ENCODE measurements at regions not wholly inside any gene's neighbourhood (a gene's known extent, or its start where the extent isn't known, plus 50 kb on each side); places are given as distances from the start of the nearest gene placed in this dataset.

DNA sequence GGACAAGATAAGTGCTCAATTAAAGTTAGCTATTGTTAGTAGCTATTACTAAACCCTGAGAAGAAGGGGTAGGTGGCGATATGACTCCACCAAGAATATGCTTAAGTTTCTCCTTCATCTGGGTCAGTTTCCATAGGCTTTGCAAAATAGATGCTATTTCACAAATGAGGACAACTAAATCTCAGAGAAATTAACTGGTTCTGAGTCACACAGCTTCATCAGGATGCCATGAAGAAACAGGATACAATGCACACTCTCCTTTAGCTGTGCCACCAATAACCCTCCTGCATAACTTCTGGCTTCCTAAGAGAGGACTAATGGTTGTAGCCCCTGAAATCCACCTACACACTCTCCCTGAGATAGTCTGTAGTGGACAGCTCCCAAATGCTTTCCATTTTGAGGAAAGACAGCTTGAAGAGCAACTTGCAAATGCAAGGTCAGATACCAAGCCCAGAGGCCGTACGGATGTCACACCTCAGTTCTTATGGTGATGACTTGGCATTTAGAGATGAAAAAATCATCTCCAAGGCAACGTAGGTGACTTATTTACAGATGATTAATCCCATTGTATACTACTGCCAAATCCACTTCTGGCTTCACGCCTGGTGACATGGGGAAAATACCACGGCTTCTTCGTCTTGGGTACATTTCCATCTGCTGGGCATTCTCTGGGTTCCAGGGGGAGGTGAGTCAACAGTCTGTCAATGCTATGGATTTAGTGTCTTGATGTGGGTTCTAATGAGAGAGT is 251.4 kb upstream of the IL12B start:
- TF ChIP-seq EZH2 (IDR thresholded peaks at IDR 0.05; ENCODE audit: insufficient read depth, low read length): no peak
- TF ChIP-seq, protein P1, sequence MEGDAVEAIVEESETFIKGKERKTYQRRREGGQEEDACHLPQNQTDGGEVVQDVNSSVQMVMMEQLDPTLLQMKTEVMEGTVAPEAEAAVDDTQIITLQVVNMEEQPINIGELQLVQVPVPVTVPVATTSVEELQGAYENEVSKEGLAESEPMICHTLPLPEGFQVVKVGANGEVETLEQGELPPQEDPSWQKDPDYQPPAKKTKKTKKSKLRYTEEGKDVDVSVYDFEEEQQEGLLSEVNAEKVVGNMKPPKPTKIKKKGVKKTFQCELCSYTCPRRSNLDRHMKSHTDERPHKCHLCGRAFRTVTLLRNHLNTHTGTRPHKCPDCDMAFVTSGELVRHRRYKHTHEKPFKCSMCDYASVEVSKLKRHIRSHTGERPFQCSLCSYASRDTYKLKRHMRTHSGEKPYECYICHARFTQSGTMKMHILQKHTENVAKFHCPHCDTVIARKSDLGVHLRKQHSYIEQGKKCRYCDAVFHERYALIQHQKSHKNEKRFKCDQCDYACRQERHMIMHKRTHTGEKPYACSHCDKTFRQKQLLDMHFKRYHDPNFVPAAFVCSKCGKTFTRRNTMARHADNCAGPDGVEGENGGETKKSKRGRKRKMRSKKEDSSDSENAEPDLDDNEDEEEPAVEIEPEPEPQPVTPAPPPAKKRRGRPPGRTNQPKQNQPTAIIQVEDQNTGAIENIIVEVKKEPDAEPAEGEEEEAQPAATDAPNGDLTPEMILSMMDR (IDR thresholded peaks at IDR 0.05; ENCODE audit: insufficient read depth, low read depth, low read length): no peak
- Histone ChIP-seq H3K9me3 (ENCODE audit: insufficient read depth, low read depth, low read length) (no peaks in the 10 kb centered on the region), H4K20me1 (ENCODE audit: insufficient read depth, low read length) (no peaks in the 10 kb centered on the region), H3K27me3 (ENCODE audit: insufficient read depth, low read length) (no peaks in the 10 kb centered on the region), H3K27ac (ENCODE audit: low read depth, low read length) (peak overlapping the region; percentile 52), H3K79me2 (ENCODE audit: insufficient read depth, low read length) (no peaks in the 10 kb centered on the region), H3K4me1 (ENCODE audit: insufficient read depth, low read length) (peaks cover 18% of the 10 kb centered on the region), H3K4me2 (ENCODE audit: low read length) (peak overlapping the region; percentile 20), H2AFZ (ENCODE audit: low read depth, low read length) (no peak overlapping the region), H3K36me3 (ENCODE audit: insufficient read depth, low read length) (no peaks in the 10 kb centered on the region), H3K4me3 (ENCODE audit: insufficient read depth, low read depth, low read length) (no peak overlapping the region), H3K9ac (ENCODE audit: low read length) (no peak overlapping the region)
- peaks cover 3% of the 10 kb centered on the region for H3K9me3 Mint-ChIP-seq (ENCODE audit: unreplicated experiment)
- H3K36me3 Mint-ChIP-seq (ENCODE audit: low read depth, unreplicated experiment): no peaks in the 10 kb centered on the region
- peaks cover 2% of the 10 kb centered on the region for H3K27me3 Mint-ChIP-seq (ENCODE audit: low read depth, unreplicated experiment)
- H3K27ac Mint-ChIP-seq (ENCODE audit: unreplicated experiment): no peak overlapping the region
- H3K4me1 Mint-ChIP-seq (ENCODE audit: low read depth, unreplicated experiment): peaks cover 9% of the 10 kb centered on the region
- peak; percentile 91 for FAIRE-seq
- H3K4me3 Mint-ChIP-seq (ENCODE audit: unreplicated experiment): no peak overlapping the region
- DNase-seq (ENCODE audit: low read depth): peak; percentile 94

DNA sequence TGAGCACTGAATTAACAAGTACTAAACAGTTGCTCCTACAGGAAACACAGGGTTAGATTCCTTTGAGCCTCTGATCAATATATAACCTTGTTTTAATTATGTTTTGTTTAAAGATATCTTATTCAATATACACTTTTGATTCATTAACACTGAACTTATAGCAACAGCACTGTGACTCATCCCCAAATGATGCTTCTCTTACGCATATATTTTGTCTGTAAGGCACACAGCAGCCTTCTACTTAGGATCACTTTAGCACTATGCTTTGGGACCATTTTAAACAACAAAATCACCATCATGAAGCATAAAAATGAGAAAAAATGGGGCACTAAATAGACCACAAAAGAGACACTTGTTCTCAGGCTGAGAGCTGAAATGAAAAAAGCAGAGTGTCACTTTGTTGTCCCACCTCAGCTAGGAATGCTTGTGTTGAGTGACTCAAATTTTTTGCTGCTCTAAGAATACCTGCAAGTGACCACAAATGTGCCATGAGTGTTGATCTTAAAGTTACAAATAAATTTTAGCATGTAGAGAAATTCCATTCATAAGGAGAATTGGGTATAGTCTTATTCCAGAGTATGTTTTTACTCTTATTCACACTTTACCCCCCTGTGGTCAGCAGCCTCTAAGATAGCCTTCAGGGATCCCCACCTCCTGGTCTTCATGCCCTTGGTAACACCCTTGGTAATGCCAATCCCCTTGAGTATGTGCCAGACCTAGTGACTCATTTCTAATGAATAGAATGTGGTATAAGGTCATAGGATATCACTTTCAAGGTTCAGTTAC is 252.7 kb upstream of the IL12B start:
- peak overlapping the region; percentile 52 for H3K27ac ChIP-seq (ENCODE audit: low read depth, low read length)
- FAIRE-seq (peak; percentile 32), DNase-seq (ENCODE audit: low read depth) (peak; percentile 60)
- Mint-ChIP-seq H3K27me3 (ENCODE audit: low read depth, unreplicated experiment) (no peaks in the 10 kb centered on the region), H3K27ac (ENCODE audit: unreplicated experiment) (no peak overlapping the region), H3K4me1 (ENCODE audit: low read depth, unreplicated experiment) (peaks cover 9% of the 10 kb centered on the region), H3K36me3 (ENCODE audit: low read depth, unreplicated experiment) (no peaks in the 10 kb centered on the region), H3K9me3 (ENCODE audit: unreplicated experiment) (peaks cover 4% of the 10 kb centered on the region), H3K4me3 (ENCODE audit: unreplicated experiment) (no peak overlapping the region)
- H4K20me1 ChIP-seq (ENCODE audit: insufficient read depth, low read length): no peaks in the 10 kb centered on the region
- no peak overlapping the region for H3K4me3 ChIP-seq (ENCODE audit: insufficient read depth, low read depth, low read length)
- no peaks in the 10 kb centered on the region for H3K79me2 ChIP-seq (ENCODE audit: insufficient read depth, low read length)
- TF ChIP-seq, protein P1 (IDR thresholded peaks at IDR 0.05; ENCODE audit: insufficient read depth, low read depth, low read length): no peak
- no peak for TF ChIP-seq EZH2 (IDR thresholded peaks at IDR 0.05; ENCODE audit: insufficient read depth, low read length)
- H3K9me3 ChIP-seq (ENCODE audit: insufficient read depth, low read depth, low read length): no peaks in the 10 kb centered on the region
- H3K36me3 ChIP-seq (ENCODE audit: insufficient read depth, low read length): no peaks in the 10 kb centered on the region
- H3K4me1 ChIP-seq (ENCODE audit: insufficient read depth, low read length): peaks cover 18% of the 10 kb centered on the region
- peak overlapping the region; percentile 20 for H3K4me2 ChIP-seq (ENCODE audit: low read length)
- no peak overlapping the region for H2AFZ ChIP-seq (ENCODE audit: low read depth, low read length)
- H3K27me3 ChIP-seq (ENCODE audit: insufficient read depth, low read length): no peaks in the 10 kb centered on the region
- H3K9ac ChIP-seq (ENCODE audit: low read length): no peak overlapping the region
